ENCODE measurements at regions not wholly inside any gene's neighbourhood (a gene's known extent, or its start where the extent isn't known, plus 50 kb on each side); places are given as distances from the start of the nearest gene placed in this dataset.

GRCh38 chr18:61756244-61756643 lies 136.6 kb downstream of the RNF152 start:
- DNase-seq: no peak

- no peak for DNase-seq
These were observed 137.3 kb downstream of the RNF152 start for GRCh38 chr18:61755555-61755954.

- DNase-seq: no peak
These were observed 138.7 kb downstream of the RNF152 start for GRCh38 chr18:61754039-61754583.

GRCh38 chr18:61753373-61753772 lies 139.4 kb downstream of the RNF152 start:
- no peak for DNase-seq

- DNase-seq: no peak
These were observed 139.8 kb downstream of the RNF152 start for GRCh38 chr18:61752973-61753372.

- DNase-seq: no peak
These were observed 141.8 kb downstream of the RNF152 start for GRCh38 chr18:61750840-61751668.

- no peak for DNase-seq
These were observed 143.3 kb downstream of the RNF152 start for GRCh38 chr18:61749546-61749945.

- DNase-seq: no peak
These were observed 143.8 kb downstream of the RNF152 start for GRCh38 chr18:61749031-61749430.

GRCh38 chr18:61748004-61748403 lies 144.8 kb downstream of the RNF152 start:
- DNase-seq: no peak

- no peak for DNase-seq
These were observed 148.9 kb downstream of the RNF152 start for GRCh38 chr18:61743775-61744531.

GRCh38 chr18:61742565-61743429 lies 150.0 kb downstream of the RNF152 start:
- DNase-seq: no peak

GRCh38 chr18:61741881-61742454 lies 150.8 kb downstream of the RNF152 start:
- DNase-seq: no peak

- no peak for DNase-seq
These were observed 154.3 kb downstream of the RNF152 start for GRCh38 chr18:61738488-61738887.

- DNase-seq: no peak
These were observed 154.8 kb downstream of the RNF152 start for GRCh38 chr18:61738042-61738441.

- DNase-seq: no peak
These were observed 156.7 kb downstream of the RNF152 start for GRCh38 chr18:61736133-61736532.

- DNase-seq: no peak
These were observed 157.2 kb downstream of the RNF152 start for GRCh38 chr18:61735564-61736102.

GRCh38 chr18:61734396-61734795 lies 158.4 kb downstream of the RNF152 start:
- no peak for DNase-seq

- DNase-seq: no peak
These were observed 160.0 kb downstream of the RNF152 start for GRCh38 chr18:61732854-61733253.

GRCh38 chr18:61731693-61732376 lies 161.0 kb downstream of the RNF152 start:
- no peak for DNase-seq

- DNase-seq: no peak
These were observed 161.6 kb downstream of the RNF152 start for GRCh38 chr18:61731178-61731577.

GRCh38 chr18:61729322-61729721 lies 163.5 kb downstream of the RNF152 start:
- DNase-seq: no peak

Measured in NCI-H187 treated with DMSO at 0.1 percent for 48 hours (cell line).